Right ventricle myocardium inferior (tissue), 1 donor: ENCODE measurements at regions not wholly inside any gene's neighbourhood (a gene's known extent, or its start where the extent isn't known, plus 50 kb on each side); places are given as distances from the start of the nearest gene placed in this dataset.
A peak's percentile ranks its signal among the peaks of the same experiment; 100 is the strongest.

Source experiments
- ATAC-seq: fragments of 200-7000 bp; cut with Tn5 transposase; one replicate; pipeline ENCODE4 v1.9.1; 2020; ENCODE audit warnings: mild to moderate bottlenecking, moderate library complexity
- DNase-seq: peaks from one replicate; pipeline ENCODE4 v3.0.0; 2021; ENCODE audit errors: missing footprints
- intact Hi-C: fragments of 100-400 bp; cut with DNase I; formaldehyde crosslinking; loops from one replicate; pipeline ENCODE4 v1.11.0; 2022
- donor health status: DM: no; HTN: yes; CAD: no; lungs with severe emphysema.

DNA sequence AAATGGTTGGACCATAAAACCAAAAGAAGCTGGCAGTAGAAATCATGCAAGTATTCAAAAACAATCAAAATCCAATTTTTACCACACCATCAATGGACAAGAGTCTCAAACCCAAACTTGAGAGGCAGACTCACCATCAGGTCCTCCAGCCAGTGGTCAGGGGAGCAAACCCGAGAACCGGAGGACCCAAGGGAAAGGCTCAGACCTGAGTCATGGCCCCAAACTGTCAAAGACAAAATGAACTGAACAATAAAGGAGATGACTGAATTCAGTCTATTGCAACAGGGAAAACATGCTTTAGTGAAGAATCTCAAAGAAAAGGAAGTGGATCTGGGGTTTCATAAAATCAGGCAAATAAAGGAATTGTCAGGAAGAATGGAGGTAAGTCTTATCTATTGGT lies 150.7 kb upstream of the MGAT5 start:
- no peak for ATAC-seq
- intact Hi-C loops = no loop called here

DNA sequence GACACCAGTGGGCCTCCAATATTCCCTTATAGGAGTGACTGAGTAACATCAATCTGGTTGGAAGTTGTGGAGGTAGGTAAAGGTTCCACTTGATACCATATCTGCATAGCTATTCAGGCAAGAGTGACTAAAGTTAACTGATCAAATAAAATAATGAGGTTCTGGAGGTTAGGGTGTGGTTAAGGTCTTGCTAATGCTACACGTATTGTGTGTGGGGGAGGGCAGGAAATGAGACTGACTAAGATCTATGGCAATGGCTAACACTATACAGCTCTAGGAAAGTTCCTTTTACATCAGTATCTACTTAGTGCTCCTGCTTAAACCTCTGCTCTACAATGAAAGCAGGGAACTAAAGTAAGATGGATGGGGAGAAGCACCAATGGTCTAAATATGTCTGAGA lies 149.1 kb upstream of the MGAT5 start:
- intact Hi-C loops = no loop called here
- ATAC-seq (no peak), DNase-seq (no peak)

More for the DNA sequence above, 150.7 kb upstream of the MGAT5 start:
- no peak for DNase-seq

DNA sequence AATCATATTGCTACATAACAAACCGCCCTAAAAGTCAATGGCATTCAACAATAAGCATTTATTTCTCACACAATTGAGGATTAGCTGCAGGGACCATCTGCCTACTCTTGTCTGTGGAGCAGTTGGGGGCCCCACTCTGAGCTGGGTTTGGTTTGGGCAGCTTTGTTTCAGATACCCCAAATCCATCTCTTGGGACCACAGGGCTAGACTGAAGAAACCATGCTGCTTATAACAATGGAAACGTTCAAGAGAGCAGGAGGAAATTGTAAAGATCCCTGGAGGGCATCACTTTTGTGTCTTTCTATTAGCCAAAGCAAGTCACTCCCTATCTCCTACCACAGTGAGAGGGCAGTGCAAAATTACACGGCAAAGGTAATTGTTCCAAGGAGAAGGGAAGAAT lies 146.5 kb upstream of the MGAT5 start:
- no peak for ATAC-seq
- DNase-seq = no peak
- intact Hi-C loops = no loop called here

DNA sequence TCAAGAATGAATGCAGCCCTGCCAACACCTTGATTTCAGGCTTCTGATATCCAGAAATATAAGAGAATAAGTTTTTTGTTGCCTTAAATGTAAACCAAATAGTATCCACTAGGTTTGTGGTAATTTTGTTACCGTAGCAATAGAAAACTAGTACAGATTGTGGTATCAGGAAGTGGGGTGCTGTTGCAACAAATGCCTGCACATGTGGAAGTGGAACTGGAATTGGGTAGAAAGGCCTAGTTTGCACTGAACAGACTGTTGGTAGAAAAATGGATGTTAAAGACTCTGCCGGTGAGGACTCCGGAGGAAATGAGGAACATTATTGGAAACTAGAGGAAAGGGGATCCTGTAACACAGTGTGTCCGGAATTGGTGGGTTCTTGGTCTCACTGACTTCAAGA lies 145.8 kb upstream of the MGAT5 start:
- DNase-seq (no peak), ATAC-seq (no peak)
- intact Hi-C loops = no loop called here

DNA sequence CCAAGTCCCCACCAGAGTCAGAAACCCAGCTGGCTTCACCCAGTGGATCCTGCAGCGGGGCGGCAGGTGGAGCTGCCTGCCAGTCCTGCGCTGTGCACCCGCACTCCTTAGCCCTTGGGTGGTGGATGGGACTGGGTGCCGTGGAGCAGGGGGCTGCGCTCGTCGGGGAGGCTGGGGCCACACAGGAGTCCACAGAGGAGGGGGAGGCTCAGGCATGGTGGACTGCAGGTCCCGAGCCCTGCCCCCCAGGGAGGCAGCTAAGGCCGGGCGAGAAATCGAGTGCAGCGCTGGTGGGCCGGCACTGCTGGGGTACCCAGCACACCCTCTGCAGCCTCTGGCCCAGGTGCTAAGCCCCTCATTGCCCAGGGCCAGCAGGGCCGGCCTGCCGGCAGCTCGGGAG lies 144.6 kb upstream of the MGAT5 start:
- DNase-seq (no peak), ATAC-seq (no peak)
- intact Hi-C loops = no loop called here

DNA sequence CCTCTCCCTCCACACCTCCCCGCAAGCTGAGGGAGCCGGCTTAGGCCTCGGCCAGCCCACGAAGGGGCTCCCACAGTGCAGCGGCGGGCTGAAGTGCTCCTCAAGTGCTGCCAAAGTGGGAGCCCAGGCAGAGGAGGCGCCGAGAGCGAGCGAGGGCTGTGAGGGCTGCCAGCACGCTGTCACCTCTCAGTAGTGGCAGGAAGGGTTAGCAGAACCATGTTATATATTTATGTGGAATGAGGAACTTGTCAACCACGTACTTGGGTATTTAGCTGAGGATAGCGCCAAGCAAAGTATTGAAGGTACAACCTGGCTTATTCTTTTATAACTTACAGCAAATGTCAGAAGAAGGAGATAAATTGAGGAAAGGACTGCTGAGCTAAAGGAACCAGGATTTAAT lies 144.1 kb upstream of the MGAT5 start:
- DNase-seq (no peak), ATAC-seq (no peak)
- intact Hi-C loops = no loop called here

DNA sequence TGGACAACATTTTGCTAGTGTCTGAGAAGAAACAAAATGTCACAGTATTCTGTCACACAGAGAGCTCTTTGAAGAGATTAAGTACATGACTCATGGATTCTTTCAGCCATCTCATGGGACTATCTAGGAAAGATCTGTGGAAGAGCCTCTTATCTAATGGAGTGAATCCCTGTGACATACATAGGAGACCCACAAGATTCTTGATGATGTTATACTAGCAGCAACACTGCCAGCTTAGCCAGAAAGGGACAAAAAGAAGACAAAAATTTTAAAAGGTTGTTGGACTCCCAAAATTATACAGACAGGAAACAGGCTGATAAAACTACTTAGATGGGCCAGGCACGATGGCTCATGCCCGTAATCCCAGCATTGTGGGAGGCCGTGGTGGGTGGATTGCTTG lies 143.3 kb upstream of the MGAT5 start:
- DNase-seq (no peak), ATAC-seq (no peak)
- intact Hi-C loops = no loop called here

DNA sequence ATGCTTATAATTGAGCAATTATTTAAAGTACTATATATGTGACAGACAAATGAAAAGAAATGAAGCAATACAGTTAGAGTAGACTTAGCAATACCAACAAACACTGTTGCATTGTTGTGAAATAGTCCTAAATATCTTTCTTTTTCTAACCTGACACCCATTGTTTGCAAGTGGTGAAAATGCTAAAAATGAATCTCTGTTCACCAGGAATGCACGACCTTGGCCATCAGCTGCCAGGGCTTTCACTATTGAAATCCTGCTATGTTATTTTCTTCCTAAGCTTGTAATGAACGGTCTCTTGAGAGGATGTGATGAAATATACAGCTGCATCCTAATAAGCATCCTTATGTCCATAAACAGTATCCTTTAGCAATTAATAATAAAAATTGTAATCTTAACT lies 136.2 kb upstream of the MGAT5 start:
- intact Hi-C loops = loop anchor here (2.0 to 5.0 kb wide), 6 partner anchors 90 to 333 kb away; no protein-coding TSS in a partner anchor
- ATAC-seq = no peak
- no peak for DNase-seq

DNA sequence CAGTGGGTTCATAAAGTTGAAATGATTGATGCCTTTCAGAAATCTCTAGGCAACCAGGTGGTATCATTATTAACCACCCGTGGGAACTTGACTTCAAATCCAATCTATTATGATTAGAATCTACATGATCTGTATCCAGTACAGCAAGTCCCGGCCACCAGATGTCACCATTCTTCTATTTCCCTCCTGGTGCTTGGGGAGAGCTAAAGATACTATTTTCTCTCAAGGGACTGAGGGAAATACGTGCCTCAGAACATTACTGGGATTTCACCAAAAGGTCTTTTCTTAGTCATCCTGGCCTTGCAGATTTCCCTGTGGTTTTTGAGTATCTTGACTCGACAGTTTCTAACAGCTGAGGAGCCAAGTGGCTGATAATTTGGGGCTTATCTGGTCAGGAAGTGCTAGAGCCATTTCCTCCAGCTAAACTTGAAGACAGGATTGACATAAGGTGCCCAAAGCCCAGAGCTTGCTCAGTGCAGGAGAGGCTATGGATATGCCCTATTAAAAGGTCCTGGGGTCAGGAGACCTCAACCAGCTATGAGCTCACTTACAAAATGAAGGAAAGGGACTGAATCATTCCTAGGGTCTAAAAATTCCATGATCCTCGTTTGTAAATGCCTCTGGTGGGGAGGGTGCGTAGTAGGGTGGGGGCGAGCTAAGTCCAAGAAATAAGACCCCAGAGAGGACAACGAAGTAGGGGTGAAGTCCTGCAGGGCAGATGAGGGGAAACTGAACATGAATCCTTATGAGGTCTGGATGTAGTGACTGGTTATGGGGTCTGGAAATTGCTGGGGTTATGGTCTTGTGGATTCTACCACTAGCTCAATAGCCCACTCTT lies 135.4 kb upstream of the MGAT5 start:
- no peak for DNase-seq
- intact Hi-C loops = loop anchor here (2.0 to 5.0 kb wide), 6 partner anchors 89 to 332 kb away; no protein-coding TSS in a partner anchor
- ATAC-seq = peak; percentile 53

DNA sequence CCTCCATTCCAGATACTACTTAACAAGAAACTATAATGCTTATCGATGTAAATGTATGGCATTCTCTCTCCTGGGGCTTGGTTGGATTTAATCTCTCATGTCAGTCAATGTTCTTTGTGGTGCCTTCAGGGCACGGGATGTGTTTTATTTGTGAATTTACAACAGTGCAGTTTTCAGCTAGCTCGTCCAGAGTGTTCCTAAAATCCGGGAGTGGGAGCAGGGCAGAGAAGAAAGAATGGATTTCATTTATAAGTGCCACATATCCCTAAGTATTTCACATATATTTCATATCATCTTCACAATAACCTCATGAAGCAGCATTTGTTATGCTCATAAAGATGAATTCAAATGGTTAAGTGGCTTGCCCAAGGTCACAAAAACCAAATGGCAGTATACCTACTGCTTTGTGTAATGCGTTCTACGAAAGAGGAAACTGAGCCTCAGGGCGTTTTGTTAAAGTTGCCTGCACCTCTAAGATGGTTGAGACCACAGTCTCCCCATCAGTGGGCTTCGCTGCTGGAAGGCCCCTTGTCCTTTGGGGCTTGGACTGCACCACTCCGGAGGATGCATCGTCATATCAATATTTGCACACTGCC lies 134.7 kb upstream of the MGAT5 start:
- no peak for ATAC-seq
- no peak for DNase-seq
- intact Hi-C loops = loop anchor here (2.0 to 5.0 kb wide), 6 partner anchors 88 to 332 kb away; no protein-coding TSS in a partner anchor

DNA sequence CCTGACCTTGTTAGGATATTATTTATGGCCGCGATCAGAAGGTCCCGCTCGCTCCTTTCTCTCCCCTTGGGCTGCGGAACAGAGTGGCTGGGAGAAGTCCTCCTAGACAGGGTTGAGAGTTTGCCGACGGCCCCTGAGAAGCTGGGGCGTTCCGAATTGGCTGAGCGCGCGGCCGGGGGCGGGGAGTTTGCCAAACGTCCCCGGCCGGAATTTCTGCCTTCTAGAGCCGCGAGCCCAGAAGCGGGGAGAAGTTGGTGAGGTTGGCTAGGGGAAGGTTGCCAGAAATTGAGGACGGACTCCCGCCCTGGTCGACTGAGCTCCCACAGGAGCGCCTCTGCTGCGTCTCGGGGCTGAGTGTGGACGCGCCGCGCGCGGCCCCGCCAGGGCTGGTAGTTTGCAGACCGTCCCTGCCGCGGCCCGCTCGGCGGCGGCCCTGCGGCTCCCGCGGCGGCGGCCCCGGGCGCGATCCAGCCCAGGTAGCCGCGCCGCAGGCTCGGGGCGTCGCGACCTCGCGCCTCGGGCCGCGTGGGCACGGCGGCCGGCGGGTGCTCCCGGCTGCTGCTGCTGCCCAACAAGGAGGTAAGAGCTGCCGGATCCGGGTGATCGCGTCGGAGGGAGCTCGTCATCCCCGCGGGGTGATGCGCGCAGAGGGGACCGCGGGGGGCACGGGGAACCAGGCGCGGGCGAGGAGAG lies 134.0 kb upstream of the MGAT5 start:
- ATAC-seq (peak; percentile 80), DNase-seq (peak; percentile 93)
- intact Hi-C loops = loop anchor here (2.0 to 5.0 kb wide), 8 partner anchors 53 to 331 kb away; no protein-coding TSS in a partner anchor

DNA sequence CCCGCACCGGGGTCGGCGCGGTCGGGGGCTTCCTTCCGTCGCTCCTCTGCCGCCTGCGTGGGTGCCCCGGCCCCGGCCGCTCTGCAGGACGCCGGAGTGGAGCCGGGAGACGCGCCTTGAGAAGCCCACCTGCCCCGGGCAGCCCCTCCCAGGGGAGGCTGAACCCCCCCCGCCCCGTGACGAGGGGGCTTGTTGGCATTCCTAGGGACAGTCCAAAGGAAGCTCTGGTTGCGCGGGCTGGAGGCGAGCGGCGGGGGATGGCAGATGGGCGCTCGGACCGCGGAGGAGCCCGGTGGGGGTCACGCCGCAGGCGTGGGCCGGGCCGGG lies 133.5 kb upstream of the MGAT5 start:
- no peak for DNase-seq
- ATAC-seq = peak; percentile 2
- intact Hi-C loops = loop anchor here (2.0 kb wide), 2 partner anchors 52 to 148 kb away; no protein-coding TSS in a partner anchor

DNA sequence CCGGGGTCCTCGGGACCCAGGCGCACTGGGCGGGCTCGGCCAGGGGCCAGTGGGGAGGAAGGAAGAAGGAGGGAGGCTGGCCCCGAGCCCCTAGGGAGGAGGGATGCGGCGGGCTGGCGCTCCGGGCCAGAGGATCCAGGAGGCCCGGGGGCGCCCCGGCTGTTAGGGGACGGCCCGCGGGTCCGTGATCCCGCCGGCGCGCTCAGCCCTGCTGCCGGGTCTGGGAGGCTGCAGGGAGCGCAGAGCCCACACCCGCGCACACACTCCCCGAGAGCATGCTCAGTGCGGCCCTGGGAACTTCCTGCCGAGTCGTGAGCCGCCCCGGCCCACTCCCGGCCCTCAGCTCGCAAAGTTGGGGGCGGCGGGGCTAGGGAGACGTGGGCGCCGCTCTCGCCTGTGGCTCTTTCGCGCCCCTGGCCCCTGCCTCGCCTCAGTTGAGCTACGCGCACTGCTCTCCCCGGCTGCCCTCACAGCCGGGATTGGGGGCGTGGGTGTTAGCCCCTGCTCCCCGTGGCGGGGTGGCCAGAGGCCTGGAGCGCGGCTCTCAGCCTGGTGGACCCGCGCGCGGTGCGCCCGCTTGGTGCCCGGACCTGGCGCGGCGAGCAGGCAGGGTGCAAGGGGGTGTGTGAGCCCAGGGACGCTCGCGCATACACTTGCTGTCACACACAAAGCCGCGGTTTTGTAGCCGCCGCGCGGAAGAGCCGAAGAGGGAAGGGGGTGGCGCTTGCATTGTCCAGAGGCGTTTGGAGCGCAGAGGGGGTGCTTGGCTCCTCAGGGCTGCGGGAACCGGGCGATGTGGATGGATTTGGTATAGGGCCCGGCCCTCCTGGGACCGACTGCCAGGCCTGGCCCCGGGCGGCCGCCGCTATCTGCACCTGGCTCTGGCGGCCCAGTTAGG lies 132.9 kb upstream of the MGAT5 start:
- intact Hi-C loops = loop anchor here (2.0 kb wide), 2 partner anchors 52 to 148 kb away; no protein-coding TSS in a partner anchor
- ATAC-seq (peak; percentile 77), DNase-seq (peak; percentile 89)

DNA sequence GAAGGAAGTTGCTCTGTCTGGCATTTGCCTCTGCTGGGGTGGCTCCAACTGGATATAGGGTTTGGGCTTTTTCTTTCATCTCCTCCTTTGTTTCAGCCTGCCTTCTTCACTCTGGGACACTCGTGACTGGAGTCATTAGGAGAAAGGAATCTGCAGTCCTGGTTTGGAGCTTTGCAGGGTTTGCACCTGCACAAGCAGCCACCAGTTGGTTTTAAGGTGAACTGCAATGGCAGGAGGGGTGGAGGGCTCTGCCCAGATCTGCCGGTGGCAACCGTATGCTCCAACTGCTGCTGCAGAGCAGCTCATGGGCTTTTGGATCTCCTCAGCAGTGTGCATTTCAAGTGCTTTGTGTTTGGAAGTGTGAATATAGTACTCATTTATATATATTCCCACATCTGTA lies 131.3 kb upstream of the MGAT5 start:
- intact Hi-C loops = no loop called here
- ATAC-seq = no peak

DNA sequence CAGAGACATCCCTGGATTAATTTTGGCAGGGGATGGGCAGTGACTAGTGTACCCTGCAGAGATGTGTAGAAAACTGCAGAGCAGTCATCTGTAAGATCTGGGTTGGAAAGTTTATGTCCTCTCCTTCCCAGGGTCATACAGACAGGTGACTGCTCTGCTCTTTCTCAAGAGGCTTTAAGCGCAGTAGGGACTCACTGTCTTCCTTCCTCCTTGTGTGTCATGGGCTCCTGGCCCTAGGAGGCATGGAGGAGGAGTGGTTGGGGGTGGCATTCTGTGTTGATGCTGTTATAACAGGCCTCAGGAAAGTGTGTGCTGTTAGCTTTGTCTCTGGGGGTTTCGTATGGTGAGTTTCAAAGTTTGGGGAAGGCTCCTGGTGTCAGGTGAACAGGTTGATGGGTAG lies 130.5 kb upstream of the MGAT5 start:
- ATAC-seq (no peak), DNase-seq (no peak)
- intact Hi-C loops = no loop called here

More for the DNA sequence above, 131.3 kb upstream of the MGAT5 start:
- DNase-seq = no peak

DNA sequence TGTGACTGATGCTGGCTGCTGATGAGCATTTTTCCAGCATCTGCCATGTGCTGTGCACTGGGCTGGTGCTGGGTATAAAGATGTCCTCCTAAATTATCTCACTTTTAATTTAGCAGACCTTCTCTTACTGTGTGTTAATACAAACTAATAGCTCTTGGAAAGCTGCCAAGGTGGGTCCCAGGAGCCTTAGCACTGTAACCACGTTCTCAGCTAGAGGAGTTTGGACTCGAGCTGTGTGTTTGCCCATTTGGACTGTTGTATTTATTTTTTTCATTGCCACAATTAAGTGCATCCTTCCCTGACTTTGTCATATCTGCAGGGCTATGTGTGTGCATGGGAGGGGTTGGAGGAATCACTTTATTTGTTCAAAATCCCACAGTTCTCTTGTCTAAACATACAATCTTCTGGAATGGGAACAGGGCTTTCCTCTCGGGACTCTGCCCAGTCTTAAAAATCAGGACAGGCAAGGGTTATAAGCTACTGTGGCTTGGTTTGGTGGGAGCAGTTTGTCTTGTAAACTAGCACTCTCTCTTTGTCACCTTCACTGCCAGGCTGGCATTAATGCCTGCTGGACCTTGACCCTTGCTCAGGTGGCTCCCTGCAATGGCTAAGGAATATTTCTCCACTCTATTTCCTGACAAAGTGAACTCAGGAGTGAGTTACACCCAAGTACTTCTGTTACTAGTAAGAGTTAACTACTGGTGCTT lies 129.7 kb upstream of the MGAT5 start:
- ATAC-seq (no peak), DNase-seq (no peak)
- intact Hi-C loops = no loop called here

DNA sequence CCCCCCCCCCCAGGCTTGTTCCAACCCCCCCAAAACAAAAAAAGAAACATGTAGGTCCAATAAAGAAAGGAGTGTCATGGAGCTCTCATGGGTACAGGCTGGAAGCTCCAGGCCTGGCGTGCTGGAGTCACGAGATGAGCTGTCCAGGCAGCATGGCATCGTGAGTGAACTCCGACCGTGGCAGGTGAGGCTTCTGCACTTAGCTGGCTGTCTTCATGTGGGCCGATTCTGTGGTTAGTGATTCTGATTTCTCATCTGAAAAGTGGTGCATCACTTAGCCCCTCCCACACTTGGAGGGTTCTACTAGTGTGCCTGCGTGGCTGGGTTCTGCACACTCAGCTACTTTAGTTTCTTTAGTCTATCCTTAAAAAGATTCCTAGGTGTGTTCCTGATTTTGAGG lies 126.4 kb upstream of the MGAT5 start:
- intact Hi-C loops = no loop called here
- no peak for ATAC-seq
- no peak for DNase-seq

DNA sequence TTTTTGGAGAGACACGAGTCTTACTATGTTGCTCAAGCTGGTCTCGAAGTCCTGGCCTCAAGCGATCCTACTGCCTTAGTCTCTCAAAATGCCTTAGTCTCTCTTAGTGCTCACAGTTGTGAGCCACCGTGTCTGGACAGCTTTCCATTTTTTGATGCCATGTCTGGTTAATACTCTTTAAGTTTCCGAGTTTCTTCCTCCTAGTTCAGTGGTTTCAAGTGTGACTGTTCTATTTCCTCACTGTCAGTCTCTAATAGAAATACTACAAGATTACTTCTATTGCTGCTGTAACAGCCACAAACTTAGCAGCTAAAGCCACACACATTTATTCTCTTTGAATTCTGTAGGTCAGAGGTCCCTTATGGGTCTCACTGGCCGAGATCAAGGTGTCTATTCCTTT lies 125.1 kb upstream of the MGAT5 start:
- DNase-seq = no peak
- ATAC-seq = no peak
- intact Hi-C loops = no loop called here
